ENCODE measurements at regions not wholly inside any gene's neighbourhood (a gene's known extent, or its start where the extent isn't known, plus 50 kb on each side); places are given as distances from the start of the nearest gene placed in this dataset.

GRCh38 chr18:38587571-38587970 is 1022.0 kb upstream of the CELF4 start:
- Histone ChIP-seq H3K4me3 (no peak overlapping the region), H3K9me3 (no peaks in the 10 kb centered on the region), H3K27me3 (no peaks in the 10 kb centered on the region), H3K36me3 (no peaks in the 10 kb centered on the region), H3K4me1 (no peaks in the 10 kb centered on the region), H3K27ac (no peak overlapping the region)
- WGBS, 2 donors = 92 to 95% methylated on average over 1 of the region's 1 CpG
- DNase-seq = no peak
- TF ChIP-seq POLR2AphosphoS5 (IDR thresholded peaks at IDR 0.05) (no peak), POLR2A (IDR thresholded peaks at IDR 0.05) (no peak), EP300 (IDR thresholded peaks at IDR 0.05) (no peak), CTCF (IDR thresholded peaks at IDR 0.05) (no peak)
- intact Hi-C loops (cut with DNase I) = no loop called here

GRCh38 chr18:38586327-38586726 is 1020.7 kb upstream of the CELF4 start:
- no peaks in the 10 kb centered on the region for H3K36me3 ChIP-seq
- no peak for DNase-seq
- 71 to 89% methylated on average over 2 of the region's 2 CpGs for WGBS, 2 donors
- no peak overlapping the region for H3K4me3 ChIP-seq
- no peak for TF ChIP-seq EP300 (IDR thresholded peaks at IDR 0.05)
- TF ChIP-seq POLR2AphosphoS5 (IDR thresholded peaks at IDR 0.05) = no peak
- no peak for TF ChIP-seq POLR2A (IDR thresholded peaks at IDR 0.05)
- TF ChIP-seq CTCF (IDR thresholded peaks at IDR 0.05) = no peak
- H3K27ac ChIP-seq = no peak overlapping the region
- H3K9me3 ChIP-seq = no peaks in the 10 kb centered on the region
- no peaks in the 10 kb centered on the region for H3K27me3 ChIP-seq
- intact Hi-C loops (cut with DNase I) = no loop called here
- H3K4me1 ChIP-seq = no peaks in the 10 kb centered on the region

- no peak overlapping the region for H3K27ac ChIP-seq
- intact Hi-C loops (cut with DNase I) = no loop called here
- H3K9me3 ChIP-seq = no peaks in the 10 kb centered on the region
- DNase-seq = no peak
- H3K4me3 ChIP-seq = no peak overlapping the region
- H3K27me3 ChIP-seq = no peaks in the 10 kb centered on the region
- 69% methylated on average over 1 of the region's 1 CpG for WGBS, 2 donors
- TF ChIP-seq EP300 (IDR thresholded peaks at IDR 0.05) (no peak), POLR2A (IDR thresholded peaks at IDR 0.05) (no peak), POLR2AphosphoS5 (IDR thresholded peaks at IDR 0.05) (no peak), CTCF (IDR thresholded peaks at IDR 0.05) (no peak)
- no peaks in the 10 kb centered on the region for H3K4me1 ChIP-seq
- no peaks in the 10 kb centered on the region for H3K36me3 ChIP-seq
Observed at GRCh38 chr18:38579764-38580163, 1014.2 kb upstream of the CELF4 start.

- Histone ChIP-seq H3K4me1 (no peaks in the 10 kb centered on the region), H3K36me3 (no peaks in the 10 kb centered on the region), H3K27me3 (no peaks in the 10 kb centered on the region), H3K4me3 (no peak overlapping the region), H3K27ac (no peak overlapping the region), H3K9me3 (no peaks in the 10 kb centered on the region)
- WGBS, 2 donors = 77 to 82% methylated on average over 4 of the region's 4 CpGs
- intact Hi-C loops (cut with DNase I) = no loop called here
- TF ChIP-seq EP300 (IDR thresholded peaks at IDR 0.05) (no peak), POLR2AphosphoS5 (IDR thresholded peaks at IDR 0.05) (no peak), POLR2A (IDR thresholded peaks at IDR 0.05) (no peak), CTCF (IDR thresholded peaks at IDR 0.05) (no peak)
- no peak for DNase-seq
Observed at GRCh38 chr18:38576916-38577315, 1011.3 kb upstream of the CELF4 start.

- no peak for TF ChIP-seq CTCF (IDR thresholded peaks at IDR 0.05)
- TF ChIP-seq POLR2A (IDR thresholded peaks at IDR 0.05) = no peak
- TF ChIP-seq POLR2AphosphoS5 (IDR thresholded peaks at IDR 0.05) = no peak
- TF ChIP-seq EP300 (IDR thresholded peaks at IDR 0.05) = no peak
- H3K27ac ChIP-seq = no peak overlapping the region
- DNase-seq = no peak
- H3K27me3 ChIP-seq = no peaks in the 10 kb centered on the region
- 75 to 77% methylated on average over 1 of the region's 1 CpG for WGBS, 2 donors
- no peaks in the 10 kb centered on the region for H3K4me1 ChIP-seq
- no peaks in the 10 kb centered on the region for H3K9me3 ChIP-seq
- intact Hi-C loops (cut with DNase I) = no loop called here
- no peaks in the 10 kb centered on the region for H3K36me3 ChIP-seq
- no peak overlapping the region for H3K4me3 ChIP-seq
Observed at GRCh38 chr18:38576349-38576748, 1010.8 kb upstream of the CELF4 start.

All from sigmoid colon (tissue), 6 donors.